HCT116 (cell line): ENCODE measurements at regions not wholly inside any gene's neighbourhood (a gene's known extent, or its start where the extent isn't known, plus 50 kb on each side); places are given as distances from the start of the nearest gene placed in this dataset.

ENCODE experiments used
- CBX3 ChIP-seq: IDR thresholded peaks from 2 replicates; pipeline ENCODE4 v1.6.1; 2012; ENCODE audit warnings: low read depth
- EZH2 ChIP-seq: fragments of 200-600 bp; sonication (generic); IDR thresholded peaks from 2 replicates; pipeline ENCODE4 v1.6.1; 2017; ENCODE audit warnings: antibody characterized with exemption, mixed run types
- POLR2A ChIP-seq: IDR thresholded peaks from 2 replicates; pipeline ENCODE4 v1.7.0; 2011; ENCODE audit warnings: borderline replicate concordance; ENCODE audit not compliant: insufficient read depth, insufficient read length; ENCODE audit errors: extremely low read depth
- POLR2AphosphoS5 ChIP-seq: IDR thresholded peaks from 2 replicates; pipeline ENCODE4 v1.6.1; 2011; ENCODE audit warnings: mild to moderate bottlenecking, low read depth, low read length, moderate library complexity
- SP1 ChIP-seq: IDR thresholded peaks from 2 replicates; pipeline ENCODE4 v1.6.1; 2012; ENCODE audit warnings: low read depth
- SRF ChIP-seq: IDR thresholded peaks from 2 replicates; pipeline ENCODE4 v1.6.1; 2012; ENCODE audit warnings: low read depth
- YY1 ChIP-seq: IDR thresholded peaks from 2 replicates; pipeline ENCODE4 v1.6.1; 2011; ENCODE audit warnings: low read length, low read depth, moderate library complexity, mild to moderate bottlenecking; ENCODE audit not compliant: insufficient replicate concordance; ENCODE audit errors: extremely low read depth
- ZFX ChIP-seq: fragments of 450-650 bp; IDR thresholded peaks from 2 replicates; pipeline ENCODE4 v1.6.1; 2017
- TF ChIP-seq, protein P1 (sequence below), 3 experiments: fragments of 200-600 bp in 1 of 3; sonication (generic) in 1 of 3; IDR thresholded peaks in 2 of 3; conservative IDR thresholded peaks in 1 of 3; 2 replicates each; pipeline ENCODE4 v1.5.1; 2012 to 2017; ENCODE audit warnings: low read depth in 2 of 3, low read length in 2 of 3, antibody characterized with exemption in 1 of 3, borderline replicate concordance in 1 of 3, control low read depth in 1 of 3, mild to moderate bottlenecking in 1 of 3, mixed read lengths in 1 of 3, mixed run types in 1 of 3, moderate library complexity in 1 of 3; ENCODE audit not compliant: insufficient read depth in 1 of 3
- TF ChIP-seq, protein P2 (sequence below): IDR thresholded peaks from 2 replicates; pipeline ENCODE4 v1.6.1; 2012

DNA sequence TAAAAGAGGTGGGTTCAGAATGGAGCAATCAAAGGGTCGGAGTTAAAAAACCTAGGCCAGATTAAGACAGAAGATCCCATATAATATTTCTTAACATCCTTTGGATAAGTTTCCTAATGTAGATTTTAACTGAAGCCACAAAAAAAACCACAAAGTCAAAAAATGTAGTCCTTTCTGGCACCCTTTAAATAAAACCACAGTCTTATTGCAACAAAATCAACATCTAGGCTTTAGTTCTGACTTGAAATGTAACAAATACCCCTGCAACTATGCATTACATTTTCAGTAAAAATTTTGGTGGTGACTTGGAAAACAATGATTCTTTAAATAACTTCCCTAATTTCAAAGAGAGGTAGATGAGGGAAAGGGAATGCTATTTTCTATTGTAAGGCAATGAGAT lies 109.2 kb downstream of the PSAT1 start:
- TF ChIP-seq CBX3, result no peak
- no peak for TF ChIP-seq EZH2
- no peak for TF ChIP-seq ZFX
- TF ChIP-seq, protein P1, sequence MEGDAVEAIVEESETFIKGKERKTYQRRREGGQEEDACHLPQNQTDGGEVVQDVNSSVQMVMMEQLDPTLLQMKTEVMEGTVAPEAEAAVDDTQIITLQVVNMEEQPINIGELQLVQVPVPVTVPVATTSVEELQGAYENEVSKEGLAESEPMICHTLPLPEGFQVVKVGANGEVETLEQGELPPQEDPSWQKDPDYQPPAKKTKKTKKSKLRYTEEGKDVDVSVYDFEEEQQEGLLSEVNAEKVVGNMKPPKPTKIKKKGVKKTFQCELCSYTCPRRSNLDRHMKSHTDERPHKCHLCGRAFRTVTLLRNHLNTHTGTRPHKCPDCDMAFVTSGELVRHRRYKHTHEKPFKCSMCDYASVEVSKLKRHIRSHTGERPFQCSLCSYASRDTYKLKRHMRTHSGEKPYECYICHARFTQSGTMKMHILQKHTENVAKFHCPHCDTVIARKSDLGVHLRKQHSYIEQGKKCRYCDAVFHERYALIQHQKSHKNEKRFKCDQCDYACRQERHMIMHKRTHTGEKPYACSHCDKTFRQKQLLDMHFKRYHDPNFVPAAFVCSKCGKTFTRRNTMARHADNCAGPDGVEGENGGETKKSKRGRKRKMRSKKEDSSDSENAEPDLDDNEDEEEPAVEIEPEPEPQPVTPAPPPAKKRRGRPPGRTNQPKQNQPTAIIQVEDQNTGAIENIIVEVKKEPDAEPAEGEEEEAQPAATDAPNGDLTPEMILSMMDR (IDR thresholded peaks at IDR 0.05 in 2 of 3, conservative IDR thresholded peaks at IDR 0.05 in 1 of 3; ENCODE audit: borderline replicate concordance in 1 of 3, insufficient read depth in 1 of 3, low read depth in 2 of 3, low read length in 2 of 3), result no peak
- TF ChIP-seq YY1, result no peak
- no peak for TF ChIP-seq POLR2AphosphoS5
- no peak for TF ChIP-seq POLR2A
- no peak for TF ChIP-seq SRF
- no peak for TF ChIP-seq SP1
- TF ChIP-seq, protein P2, sequence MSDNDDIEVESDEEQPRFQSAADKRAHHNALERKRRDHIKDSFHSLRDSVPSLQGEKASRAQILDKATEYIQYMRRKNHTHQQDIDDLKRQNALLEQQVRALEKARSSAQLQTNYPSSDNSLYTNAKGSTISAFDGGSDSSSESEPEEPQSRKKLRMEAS, result no peak
